ENCODE measurements at regions not wholly inside any gene's neighbourhood (a gene's known extent, or its start where the extent isn't known, plus 50 kb on each side); places are given as distances from the start of the nearest gene placed in this dataset.

DNA sequence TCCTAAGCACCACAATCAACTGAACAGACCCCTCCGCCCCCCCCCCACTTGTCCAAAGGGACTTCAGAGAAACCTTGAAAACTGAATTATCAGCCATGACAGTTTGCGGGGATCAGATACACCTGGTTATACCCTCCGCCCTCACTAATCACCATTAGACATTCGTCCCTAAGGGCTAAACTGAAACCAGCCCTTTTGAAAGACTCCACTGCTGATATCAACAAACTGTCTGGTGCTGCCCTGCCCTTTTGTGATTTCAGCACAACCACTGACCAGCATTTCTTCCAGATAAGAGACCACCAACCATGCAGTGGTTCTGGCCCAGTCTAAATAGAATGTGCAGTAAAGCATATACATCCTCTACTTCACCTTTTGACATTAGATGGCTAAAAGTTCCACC is 1422.9 kb downstream of the EFNB2 start:
- TF ChIP-seq POLR2A (IDR thresholded peaks at IDR 0.05) = no peak
- TF ChIP-seq, protein P1, sequence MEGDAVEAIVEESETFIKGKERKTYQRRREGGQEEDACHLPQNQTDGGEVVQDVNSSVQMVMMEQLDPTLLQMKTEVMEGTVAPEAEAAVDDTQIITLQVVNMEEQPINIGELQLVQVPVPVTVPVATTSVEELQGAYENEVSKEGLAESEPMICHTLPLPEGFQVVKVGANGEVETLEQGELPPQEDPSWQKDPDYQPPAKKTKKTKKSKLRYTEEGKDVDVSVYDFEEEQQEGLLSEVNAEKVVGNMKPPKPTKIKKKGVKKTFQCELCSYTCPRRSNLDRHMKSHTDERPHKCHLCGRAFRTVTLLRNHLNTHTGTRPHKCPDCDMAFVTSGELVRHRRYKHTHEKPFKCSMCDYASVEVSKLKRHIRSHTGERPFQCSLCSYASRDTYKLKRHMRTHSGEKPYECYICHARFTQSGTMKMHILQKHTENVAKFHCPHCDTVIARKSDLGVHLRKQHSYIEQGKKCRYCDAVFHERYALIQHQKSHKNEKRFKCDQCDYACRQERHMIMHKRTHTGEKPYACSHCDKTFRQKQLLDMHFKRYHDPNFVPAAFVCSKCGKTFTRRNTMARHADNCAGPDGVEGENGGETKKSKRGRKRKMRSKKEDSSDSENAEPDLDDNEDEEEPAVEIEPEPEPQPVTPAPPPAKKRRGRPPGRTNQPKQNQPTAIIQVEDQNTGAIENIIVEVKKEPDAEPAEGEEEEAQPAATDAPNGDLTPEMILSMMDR (IDR thresholded peaks at IDR 0.05) = no peak

Measured in right lobe of liver (tissue), 4 donors.